PFSK-1 (cell line): ENCODE measurements at regions not wholly inside any gene's neighbourhood (a gene's known extent, or its start where the extent isn't known, plus 50 kb on each side); places are given as distances from the start of the nearest gene placed in this dataset.

Source experiments
- FOXP2 ChIP-seq: optimal IDR thresholded peaks from 2 replicates; pipeline ENCODE3; 2011; ENCODE audit warnings: borderline replicate concordance, control low read depth, inconsistent platforms; ENCODE audit not compliant: insufficient read depth; ENCODE audit errors: extremely low read length, extremely low read depth
- POLR2AphosphoS5 ChIP-seq: IDR thresholded peaks from 2 replicates; pipeline ENCODE4 v1.6.1; 2012; ENCODE audit warnings: low read depth, mild to moderate bottlenecking, control low read depth, low read length, moderate library complexity
- REST ChIP-seq, 2 experiments: IDR thresholded peaks; 2 replicates each; pipeline versions ENCODE4 v1.6.1 to v1.8.0; 2011 to 2012; ENCODE audit warnings: low read depth in 2 of 2, low read length in 2 of 2, control low read depth in 1 of 2, inconsistent platforms in 1 of 2, mild to moderate bottlenecking in 1 of 2, moderate library complexity in 1 of 2; ENCODE audit not compliant: insufficient read depth in 1 of 2
- SIN3A ChIP-seq: IDR thresholded peaks from 2 replicates; pipeline ENCODE4 v1.6.1; 2012; ENCODE audit warnings: mild to moderate bottlenecking, low read length, moderate library complexity, borderline replicate concordance; ENCODE audit not compliant: insufficient read depth
- TAF1 ChIP-seq: IDR thresholded peaks from 2 replicates; pipeline ENCODE4 v1.6.1; 2012; ENCODE audit warnings: low read length, control low read depth, borderline replicate concordance; ENCODE audit not compliant: insufficient read depth

GRCh38 chr2:105617631-105618350 lies 126.9 kb upstream of the NCK2 start:
- TF ChIP-seq REST (IDR thresholded peaks at IDR 0.05; ENCODE audit: insufficient read depth in 1 of 2, low read depth in 2 of 2, low read length in 2 of 2) (no peak), TAF1 (no peak)

DNA sequence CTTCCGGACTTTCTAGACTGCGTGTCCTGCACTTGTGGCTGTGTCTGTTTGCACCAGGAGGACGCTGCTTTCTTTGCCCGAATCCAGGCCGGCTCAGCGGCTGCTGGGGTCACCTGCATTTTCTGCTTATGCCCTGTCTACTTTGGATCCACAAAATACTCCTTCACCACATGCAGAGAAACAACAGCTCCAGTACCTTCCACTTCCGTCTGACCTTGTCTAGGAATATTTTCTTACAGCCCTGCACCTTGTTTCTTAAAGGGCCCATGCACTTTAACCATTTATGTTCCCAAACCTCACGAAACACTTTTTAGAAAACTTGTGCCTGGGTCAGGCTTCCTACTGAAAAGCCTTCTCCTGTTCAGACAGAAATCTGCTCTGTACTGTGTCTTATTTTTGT lies 129.4 kb upstream of the NCK2 start:
- TF ChIP-seq TAF1 (no peak), POLR2AphosphoS5 (no peak), FOXP2 (no peak), SIN3A (no peak), REST (IDR thresholded peaks at IDR 0.05; ENCODE audit: insufficient read depth in 1 of 2, low read depth in 2 of 2, low read length in 2 of 2) (no peak)

GRCh38 chr2:105611811-105612424 lies 132.8 kb upstream of the NCK2 start:
- TF ChIP-seq SIN3A, result no peak
- no peak for TF ChIP-seq TAF1
- TF ChIP-seq REST (IDR thresholded peaks at IDR 0.05; ENCODE audit: insufficient read depth in 1 of 2, low read depth in 2 of 2, low read length in 2 of 2), result no peak
- no peak for TF ChIP-seq POLR2AphosphoS5
- no peak for TF ChIP-seq FOXP2

GRCh38 chr2:105611333-105611637 lies 133.4 kb upstream of the NCK2 start:
- TF ChIP-seq POLR2AphosphoS5 (no peak), SIN3A (no peak)

DNA sequence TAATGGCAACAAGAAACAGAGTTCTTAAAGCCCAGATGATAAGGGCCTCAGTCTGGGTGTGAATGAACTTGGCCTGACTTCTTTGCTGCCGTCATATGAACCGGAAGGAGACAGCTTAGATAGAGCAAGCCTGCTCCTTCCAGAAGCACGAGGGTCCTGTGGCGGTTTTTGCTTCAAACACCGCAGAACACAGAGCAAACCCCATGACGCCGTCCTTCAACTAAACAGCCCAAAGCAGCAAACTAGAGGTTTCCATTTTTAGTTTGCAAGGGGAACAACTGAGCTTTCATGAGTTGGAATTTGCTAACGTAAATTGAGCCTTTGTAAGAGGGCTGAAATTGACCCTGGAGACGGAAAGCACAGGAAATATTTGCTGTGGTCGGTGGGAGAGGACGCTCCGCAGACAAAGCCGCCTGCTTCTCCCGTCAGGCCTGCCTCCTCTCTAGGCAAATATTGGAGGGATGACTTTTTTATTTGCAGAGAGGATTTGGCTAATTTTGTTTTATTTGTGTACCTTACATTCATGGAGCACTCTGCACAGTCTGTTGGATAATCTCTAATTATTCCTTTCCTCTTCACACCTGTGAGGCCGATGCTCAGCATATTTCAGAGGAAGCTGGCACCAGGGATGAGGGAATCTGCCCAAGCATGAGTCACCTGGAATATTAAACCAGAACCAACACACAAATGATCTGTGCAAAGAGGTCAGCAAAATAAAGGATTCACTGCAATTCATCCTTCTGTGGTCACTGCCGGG lies 134.0 kb upstream of the NCK2 start:
- TF ChIP-seq REST (IDR thresholded peaks at IDR 0.05; ENCODE audit: insufficient read depth in 1 of 2, low read depth in 2 of 2, low read length in 2 of 2), result no peak
- no peak for TF ChIP-seq POLR2AphosphoS5
- TF ChIP-seq SIN3A, result no peak
- no peak for TF ChIP-seq FOXP2
- TF ChIP-seq TAF1, result no peak
